ENCODE measurements at regions not wholly inside any gene's neighbourhood (a gene's known extent, or its start where the extent isn't known, plus 50 kb on each side); places are given as distances from the start of the nearest gene placed in this dataset.
"Not testable (repeated sequence)": the region's sequence is repeated elsewhere in the genome, so short reads cannot be mapped to it uniquely, and the experiment has no call there.

DNA sequence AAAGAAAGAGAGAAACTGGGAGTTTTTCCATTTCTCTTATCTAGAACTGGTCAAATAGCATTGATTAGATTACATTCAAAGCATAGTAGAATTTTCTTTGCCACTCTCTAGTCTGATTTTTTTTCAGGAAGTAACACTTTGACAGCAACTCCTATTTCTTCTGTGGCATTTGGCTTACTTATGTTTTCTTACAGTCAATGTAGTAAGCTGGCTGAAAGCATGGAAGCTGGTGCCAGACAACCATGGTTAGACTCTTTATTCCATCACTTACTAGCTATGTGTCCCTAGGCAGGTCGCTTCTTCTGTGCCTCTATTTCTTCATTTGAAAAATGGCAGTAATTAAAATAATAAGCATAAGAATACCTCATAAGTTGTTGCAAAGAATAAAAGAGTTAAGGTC is 54.2 kb upstream of the OPRM1 start:
- H3K4me1 ChIP-seq (replicated peaks), result no peaks in the 10 kb centered on the region
- WGBS, result 76% methylated on average over 1 of the region's 1 CpG
- H3K27me3 ChIP-seq (replicated peaks; ENCODE audit: insufficient read depth), result no peaks in the 10 kb centered on the region
- H3K9me3 ChIP-seq, result no peaks in the 10 kb centered on the region
- no peak for DNase-seq (ENCODE audit: low spot score)
- intact Hi-C loops (cut with DNase I), result no loop called here
- no peaks in the 10 kb centered on the region for H3K36me3 ChIP-seq
- no peak overlapping the region for H3K4me3 ChIP-seq
- no peak overlapping the region for H3K27ac ChIP-seq
- TF ChIP-seq POLR2A (IDR thresholded peaks at IDR 0.05) (no peak), CTCF (IDR thresholded peaks at IDR 0.05) (no peak), POLR2AphosphoS5 (IDR thresholded peaks at IDR 0.05) (no peak)

- H3K27ac ChIP-seq, result no peak overlapping the region
- no peak for DNase-seq (ENCODE audit: low spot score)
- H3K4me3 ChIP-seq, result no peak overlapping the region
- intact Hi-C loops (cut with DNase I), result no loop called here
- 79% methylated on average over 2 of the region's 2 CpGs for WGBS
- no peaks in the 10 kb centered on the region for H3K4me1 ChIP-seq (replicated peaks)
- H3K9me3 ChIP-seq, result no peaks in the 10 kb centered on the region
- H3K27me3 ChIP-seq (replicated peaks; ENCODE audit: insufficient read depth), result no peaks in the 10 kb centered on the region
- H3K36me3 ChIP-seq, result no peaks in the 10 kb centered on the region
- TF ChIP-seq POLR2AphosphoS5 (IDR thresholded peaks at IDR 0.05) (no peak), CTCF (IDR thresholded peaks at IDR 0.05) (no peak), POLR2A (IDR thresholded peaks at IDR 0.05) (no peak)
Observed at GRCh38 chr6:153980171-153980570, 58.9 kb upstream of the OPRM1 start.

DNA sequence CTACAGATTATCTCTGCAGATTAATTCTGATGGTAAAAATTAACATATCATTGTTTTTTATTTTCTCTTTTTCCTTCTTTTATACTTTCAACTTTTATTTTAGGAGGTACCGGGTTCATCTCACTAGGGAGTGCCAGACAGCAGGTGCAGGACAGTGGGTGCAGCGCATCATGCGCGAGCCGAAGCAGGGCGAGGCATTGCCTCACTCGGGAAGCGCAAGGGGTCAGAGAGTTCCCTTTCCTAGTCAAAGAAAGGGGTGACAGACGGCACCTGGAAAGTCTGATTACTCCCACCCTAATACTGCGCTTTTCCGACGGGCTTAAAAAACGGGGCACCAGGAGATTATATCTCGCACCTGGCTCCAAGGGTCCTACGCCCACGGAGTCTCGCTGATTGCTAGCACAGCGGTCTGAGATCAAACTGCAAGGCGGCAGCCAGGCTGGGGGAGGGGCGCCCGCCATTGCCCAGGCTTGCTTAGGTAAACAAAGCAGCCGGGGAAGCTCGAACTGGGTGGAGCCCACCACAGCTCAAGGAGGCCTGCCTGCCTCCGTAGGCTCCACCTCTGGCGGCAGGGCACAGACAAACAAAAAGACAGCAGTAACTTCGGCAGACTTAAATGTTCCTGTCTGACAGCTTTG is 60.0 kb upstream of the OPRM1 start:
- H3K27ac ChIP-seq; DNase-seq (ENCODE audit: low spot score); H3K36me3 ChIP-seq; H3K27me3 ChIP-seq (replicated peaks; ENCODE audit: insufficient read depth); H3K9me3 ChIP-seq; H3K4me1 ChIP-seq (replicated peaks); intact Hi-C loops (cut with DNase I); H3K4me3 ChIP-seq: not testable (repeated sequence)
- 94% methylated on average over 23 of the region's 26 CpGs for WGBS

GRCh38 chr6:153976921-153977693 is 61.9 kb upstream of the OPRM1 start:
- Histone ChIP-seq H3K27ac (no peak overlapping the region), H3K4me1 (replicated peaks) (no peaks in the 10 kb centered on the region), H3K36me3 (no peaks in the 10 kb centered on the region), H3K27me3 (replicated peaks; ENCODE audit: insufficient read depth) (no peaks in the 10 kb centered on the region), H3K4me3 (no peak overlapping the region), H3K9me3 (no peaks in the 10 kb centered on the region)
- intact Hi-C loops (cut with DNase I), result no loop called here
- TF ChIP-seq POLR2AphosphoS5 (IDR thresholded peaks at IDR 0.05) (no peak), CTCF (IDR thresholded peaks at IDR 0.05) (no peak), POLR2A (IDR thresholded peaks at IDR 0.05) (no peak)
- WGBS, result 56% methylated on average over 7 of the region's 7 CpGs
- DNase-seq (ENCODE audit: low spot score), result no peak

DNA sequence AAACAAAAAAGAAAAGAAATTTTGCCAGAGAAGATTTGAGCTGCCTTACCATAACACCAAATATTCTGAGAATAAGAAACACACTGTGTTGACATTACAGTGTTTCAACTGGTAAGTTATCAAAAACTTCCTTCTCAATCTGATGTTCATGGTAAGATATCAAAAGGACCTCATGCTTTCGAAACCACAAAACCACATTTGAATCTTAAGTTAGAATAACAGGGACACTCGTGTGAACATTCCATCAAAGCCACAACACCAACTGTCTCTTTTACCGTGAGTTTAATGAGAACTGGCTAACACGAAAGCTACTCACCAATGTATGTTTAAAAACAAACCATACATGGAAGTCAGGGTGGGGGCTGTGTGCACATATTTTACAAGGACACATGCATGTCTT is 73.0 kb upstream of the OPRM1 start:
- intact Hi-C loops (cut with DNase I), result no loop called here
- Histone ChIP-seq H3K9me3 (no peaks in the 10 kb centered on the region), H3K27ac (no peak overlapping the region), H3K4me3 (no peak overlapping the region), H3K27me3 (replicated peaks; ENCODE audit: insufficient read depth) (no peaks in the 10 kb centered on the region), H3K4me1 (replicated peaks) (no peaks in the 10 kb centered on the region), H3K36me3 (no peaks in the 10 kb centered on the region)
- 42% methylated on average over 4 of the region's 4 CpGs for WGBS
- no peak for DNase-seq (ENCODE audit: low spot score)
- no peak for TF ChIP-seq CTCF (IDR thresholded peaks at IDR 0.05)
- no peak for TF ChIP-seq POLR2AphosphoS5 (IDR thresholded peaks at IDR 0.05)
- TF ChIP-seq POLR2A (IDR thresholded peaks at IDR 0.05), result no peak

Measured in prostate gland (tissue), 2 donors.